HG02981 (cell line): ENCODE measurements at regions not wholly inside any gene's neighbourhood (a gene's known extent, or its start where the extent isn't known, plus 50 kb on each side); places are given as distances from the start of the nearest gene placed in this dataset.
"Not testable (repeated sequence)": the region's sequence is repeated elsewhere in the genome, so short reads cannot be mapped to it uniquely, and the experiment has no call there.

ENCODE experiments used
- ATAC-seq: cut with Tn5 transposase; IDR thresholded peaks from one replicate; pipeline ENCODE4 v1.9.1; 2021; ENCODE audit warnings: mild to moderate bottlenecking, moderate library complexity; ENCODE audit not compliant: unreplicated experiment

- ATAC-seq = not testable (repeated sequence)
Observed at GRCh38 chr5:74388411-74388810, 252.1 kb downstream of the ENC1 start.

- no peak for ATAC-seq
Observed at GRCh38 chr5:74386571-74387334, 253.8 kb downstream of the ENC1 start.

GRCh38 chr5:74384851-74385250 is 255.7 kb downstream of the ENC1 start:
- ATAC-seq = no peak

GRCh38 chr5:74382987-74383593 is 257.4 kb downstream of the ENC1 start:
- ATAC-seq = no peak

GRCh38 chr5:74382123-74382855 is 258.2 kb downstream of the ENC1 start:
- no peak for ATAC-seq

- no peak for ATAC-seq
Observed at GRCh38 chr5:74380193-74380592, 260.3 kb downstream of the ENC1 start.

GRCh38 chr5:74378464-74378863 is 262.1 kb downstream of the ENC1 start:
- no peak for ATAC-seq

- ATAC-seq = no peak
Observed at GRCh38 chr5:74376187-74376586, 264.3 kb downstream of the ENC1 start.

- no peak for ATAC-seq
Observed at GRCh38 chr5:74375271-74375670, 265.3 kb downstream of the ENC1 start.

GRCh38 chr5:74374656-74375055 is 265.9 kb downstream of the ENC1 start:
- no peak for ATAC-seq

GRCh38 chr5:74373076-74373475 is 267.5 kb downstream of the ENC1 start:
- ATAC-seq = no peak

- no peak for ATAC-seq
Observed at GRCh38 chr5:74372502-74373064, 267.9 kb downstream of the ENC1 start.

- ATAC-seq = no peak
Observed at GRCh38 chr5:74372051-74372450, 268.5 kb downstream of the ENC1 start.

- no peak for ATAC-seq
Observed at GRCh38 chr5:74371621-74372020, 268.9 kb downstream of the ENC1 start.

- no peak for ATAC-seq
Observed at GRCh38 chr5:74370168-74370567, 270.4 kb downstream of the ENC1 start.

GRCh38 chr5:74369173-74369572 is 271.4 kb downstream of the ENC1 start:
- no peak for ATAC-seq

GRCh38 chr5:74367934-74368333 is 272.6 kb downstream of the ENC1 start:
- no peak for ATAC-seq

GRCh38 chr5:74367241-74367733 is 273.2 kb downstream of the ENC1 start:
- no peak for ATAC-seq

GRCh38 chr5:74365723-74366122 is 274.8 kb downstream of the ENC1 start:
- no peak for ATAC-seq

GRCh38 chr5:74364507-74364906 is 276.0 kb downstream of the ENC1 start:
- ATAC-seq = no peak

- ATAC-seq = no peak
Observed at GRCh38 chr5:74363603-74364205, 276.8 kb downstream of the ENC1 start.
